Loucy (cell line): ENCODE measurements at regions not wholly inside any gene's neighbourhood (a gene's known extent, or its start where the extent isn't known, plus 50 kb on each side); places are given as distances from the start of the nearest gene placed in this dataset.

Experiments used
- H2AFZ ChIP-seq: fragments of 200-600 bp; sonication (generic); 2 replicates; pipeline ENCODE4 v1.6.0; 2016; ENCODE audit warnings: antibody characterized with exemption, mild to moderate bottlenecking, low read length, moderate library complexity
- H3F3A ChIP-seq: fragments of 200-600 bp; 2 replicates; pipeline ENCODE4 v1.6.0; 2016; ENCODE audit warnings: antibody characterized with exemption, low read depth, mild to moderate bottlenecking
- H3K27me3 ChIP-seq: fragments of 200-600 bp; sonication (generic); 2 replicates; pipeline ENCODE4 v1.6.1; 2014; ENCODE audit warnings: low read length, mild to moderate bottlenecking; ENCODE audit not compliant: insufficient read depth, poor library complexity, severe bottlenecking
- H3K36me3 ChIP-seq: fragments of 200-600 bp; sonication (generic); 2 replicates; pipeline ENCODE4 v1.6.1; 2016; ENCODE audit warnings: low read length; ENCODE audit not compliant: insufficient read depth
- H3K4me1 ChIP-seq: fragments of 200-600 bp; sonication (generic); 2 replicates; pipeline ENCODE4 v1.5.1; 2014; ENCODE audit warnings: low read length, mild to moderate bottlenecking; ENCODE audit not compliant: insufficient read depth, poor library complexity, severe bottlenecking
- H3K4me2 ChIP-seq: fragments of 200-600 bp; sonication (generic); 2 replicates; pipeline ENCODE4 v1.6.0; 2014; ENCODE audit warnings: antibody characterized with exemption, low read length, low read depth, mild to moderate bottlenecking; ENCODE audit not compliant: poor library complexity, severe bottlenecking
- H3K4me3 ChIP-seq: fragments of 200-600 bp; sonication (generic); 2 replicates; pipeline ENCODE4 v1.5.1; 2014; ENCODE audit warnings: low read length, mild to moderate bottlenecking, mixed read lengths; ENCODE audit not compliant: poor library complexity, severe bottlenecking
- H3K79me2 ChIP-seq: fragments of 200-600 bp; sonication (generic); 2 replicates; pipeline ENCODE4 v1.6.1; 2014; ENCODE audit warnings: low read length; ENCODE audit not compliant: insufficient read depth
- H3K9ac ChIP-seq: fragments of 200-600 bp; sonication (generic); 2 replicates; pipeline ENCODE4 v1.6.0; 2014; ENCODE audit warnings: mild to moderate bottlenecking, low read depth, low read length, moderate library complexity; ENCODE audit not compliant: poor library complexity, severe bottlenecking
- H3K9me2 ChIP-seq: fragments of 200-600 bp; sonication (generic); replicated peaks from 2 replicates; pipeline ENCODE4 v1.6.1; 2016; ENCODE audit warnings: low read depth, low read length, mixed read lengths
- H3K9me3 ChIP-seq: fragments of 200-600 bp; sonication (generic); 2 replicates; pipeline ENCODE4 v1.6.1; 2014; ENCODE audit warnings: mild to moderate bottlenecking, antibody characterized with exemption, low read length, low read depth; ENCODE audit not compliant: insufficient read depth
- H4K20me1 ChIP-seq: fragments of 200-600 bp; sonication (generic); 2 replicates; pipeline ENCODE4 v1.6.0; 2014; ENCODE audit warnings: antibody characterized with exemption, low read length, mild to moderate bottlenecking; ENCODE audit not compliant: insufficient read depth, poor library complexity, severe bottlenecking
- EZH2phosphoT487 ChIP-seq: fragments of 200-600 bp; IDR thresholded peaks from 2 replicates; pipeline ENCODE4 v1.6.1; 2018; ENCODE audit warnings: antibody characterized with exemption, mild to moderate bottlenecking, moderate library complexity, borderline replicate concordance
- TF ChIP-seq, protein P1 (sequence below): fragments of 200-600 bp; sonication (generic); conservative IDR thresholded peaks from 2 replicates; pipeline ENCODE4 v1.5.1; 2014; ENCODE audit warnings: mild to moderate bottlenecking, antibody characterized with exemption, low read length

DNA sequence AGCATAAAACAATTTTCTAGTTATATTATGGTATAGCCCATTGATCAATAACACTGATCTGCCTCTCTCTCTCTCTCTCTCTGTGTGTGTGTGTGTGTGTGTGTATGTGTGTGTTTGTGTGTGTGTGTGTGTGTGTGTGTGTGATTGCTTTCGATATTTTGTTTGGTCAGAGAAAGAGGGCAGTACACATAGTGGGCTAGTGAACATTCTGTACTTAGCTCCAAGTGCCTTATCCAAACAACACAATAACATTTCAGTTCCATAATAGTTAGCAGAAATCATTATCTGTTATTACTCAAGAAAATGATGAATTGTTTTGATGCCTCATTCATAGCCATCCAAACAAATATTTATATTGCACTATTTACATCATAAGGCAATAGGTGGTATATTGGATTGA lies 979.1 kb upstream of the CITED2 start:
- Histone ChIP-seq H3K36me3 (no peaks in the 10 kb centered on the region), H3K4me3 (no peak overlapping the region), H3K9ac (no peak overlapping the region), H4K20me1 (no peaks in the 10 kb centered on the region), H3K9me2 (no peaks in the 10 kb centered on the region; the same call in 1 of the 2 replicates), H3K4me2 (no peak overlapping the region), H3K27me3 (no peaks in the 10 kb centered on the region), H3K4me1 (no peaks in the 10 kb centered on the region), H3K9me3 (no peaks in the 10 kb centered on the region), H3K79me2 (no peaks in the 10 kb centered on the region), H3F3A (no peaks in the 10 kb centered on the region), H2AFZ (no peak overlapping the region)
- TF ChIP-seq EZH2phosphoT487, result no peak
- TF ChIP-seq, protein P1, sequence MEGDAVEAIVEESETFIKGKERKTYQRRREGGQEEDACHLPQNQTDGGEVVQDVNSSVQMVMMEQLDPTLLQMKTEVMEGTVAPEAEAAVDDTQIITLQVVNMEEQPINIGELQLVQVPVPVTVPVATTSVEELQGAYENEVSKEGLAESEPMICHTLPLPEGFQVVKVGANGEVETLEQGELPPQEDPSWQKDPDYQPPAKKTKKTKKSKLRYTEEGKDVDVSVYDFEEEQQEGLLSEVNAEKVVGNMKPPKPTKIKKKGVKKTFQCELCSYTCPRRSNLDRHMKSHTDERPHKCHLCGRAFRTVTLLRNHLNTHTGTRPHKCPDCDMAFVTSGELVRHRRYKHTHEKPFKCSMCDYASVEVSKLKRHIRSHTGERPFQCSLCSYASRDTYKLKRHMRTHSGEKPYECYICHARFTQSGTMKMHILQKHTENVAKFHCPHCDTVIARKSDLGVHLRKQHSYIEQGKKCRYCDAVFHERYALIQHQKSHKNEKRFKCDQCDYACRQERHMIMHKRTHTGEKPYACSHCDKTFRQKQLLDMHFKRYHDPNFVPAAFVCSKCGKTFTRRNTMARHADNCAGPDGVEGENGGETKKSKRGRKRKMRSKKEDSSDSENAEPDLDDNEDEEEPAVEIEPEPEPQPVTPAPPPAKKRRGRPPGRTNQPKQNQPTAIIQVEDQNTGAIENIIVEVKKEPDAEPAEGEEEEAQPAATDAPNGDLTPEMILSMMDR, result no peak

DNA sequence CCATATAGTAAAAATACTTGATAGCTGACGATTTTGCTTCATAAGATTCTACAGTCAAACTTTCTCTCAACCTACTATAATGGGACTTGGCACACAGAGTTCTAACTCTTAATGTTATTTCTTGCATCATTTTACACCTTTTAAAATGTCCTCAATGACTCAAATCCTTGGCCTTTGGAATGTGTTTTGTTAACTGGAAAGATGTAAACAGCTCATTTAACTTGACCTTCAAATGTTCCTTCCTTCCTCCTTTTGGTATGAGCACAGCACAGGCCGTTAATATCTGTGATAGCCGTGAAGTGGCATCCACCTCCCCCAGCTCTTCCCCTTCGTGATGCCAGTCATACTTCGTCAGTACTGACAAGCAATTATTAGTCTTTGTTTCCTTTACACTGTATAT lies 972.0 kb upstream of the CITED2 start:
- H3F3A ChIP-seq, result no peaks in the 10 kb centered on the region

DNA sequence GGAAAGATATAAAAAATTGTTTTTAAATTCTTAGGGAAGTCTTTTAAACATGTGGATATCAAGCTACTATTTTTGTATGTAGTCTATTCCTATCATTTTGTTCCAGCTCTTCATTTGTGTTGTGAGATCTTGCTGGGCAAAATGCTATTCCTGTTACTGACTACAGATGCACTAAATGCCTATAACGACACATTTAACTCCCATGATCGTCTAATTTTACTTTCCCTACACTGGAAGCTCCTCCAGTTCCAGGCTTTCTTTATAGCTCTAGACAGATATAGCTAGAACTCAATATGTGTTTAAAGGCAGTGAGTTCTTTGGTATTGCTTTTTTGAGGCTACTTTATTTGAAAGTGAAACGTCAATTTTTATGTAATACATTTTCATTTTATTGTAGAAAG lies 971.5 kb upstream of the CITED2 start:
- no peaks in the 10 kb centered on the region for H4K20me1 ChIP-seq
- no peak overlapping the region for H3K4me3 ChIP-seq
- H3F3A ChIP-seq, result no peaks in the 10 kb centered on the region
- H3K79me2 ChIP-seq, result no peaks in the 10 kb centered on the region
- TF ChIP-seq EZH2phosphoT487, result no peak
- TF ChIP-seq, protein P1, result no peak
- no peaks in the 10 kb centered on the region for H3K27me3 ChIP-seq
- H3K9me3 ChIP-seq, result no peaks in the 10 kb centered on the region
- no peaks in the 10 kb centered on the region for H3K36me3 ChIP-seq
- H3K4me1 ChIP-seq, result no peaks in the 10 kb centered on the region
- no peak overlapping the region for H3K9ac ChIP-seq
- no peak overlapping the region for H2AFZ ChIP-seq
- no peaks in the 10 kb centered on the region for H3K9me2 ChIP-seq
- no peak overlapping the region for H3K4me2 ChIP-seq

More for the DNA sequence above, 972.0 kb upstream of the CITED2 start:
- no peaks in the 10 kb centered on the region for H3K9me3 ChIP-seq
- no peak overlapping the region for H3K4me3 ChIP-seq
- no peaks in the 10 kb centered on the region for H3K9me2 ChIP-seq
- H3K4me2 ChIP-seq, result no peak overlapping the region
- no peak for TF ChIP-seq EZH2phosphoT487
- TF ChIP-seq, protein P1, result no peak
- H2AFZ ChIP-seq, result no peak overlapping the region
- no peaks in the 10 kb centered on the region for H3K27me3 ChIP-seq
- no peaks in the 10 kb centered on the region for H4K20me1 ChIP-seq
- H3K79me2 ChIP-seq, result no peaks in the 10 kb centered on the region
- H3K9ac ChIP-seq, result no peak overlapping the region
- no peaks in the 10 kb centered on the region for H3K4me1 ChIP-seq
- no peaks in the 10 kb centered on the region for H3K36me3 ChIP-seq
